MCF 10A (cell line): ENCODE measurements at regions not wholly inside any gene's neighbourhood (a gene's known extent, or its start where the extent isn't known, plus 50 kb on each side); places are given as distances from the start of the nearest gene placed in this dataset.

Source experiments
- BruUV-seq: library from RNA; stranded (reverse); fragments of 400-500 nt; replicated peaks from 2 replicates; lab custom pipeline; 2021; lab: Mats Ljungman, UMichigan
- CTCF ChIA-PET: fragments of 300-600 bp; sonication (Branson Sonifier 250); formaldehyde crosslinking; extraction: SDS; loops from one replicate; lab custom pipeline; 2021; ENCODE audit warnings: antibody characterized with exemption, inconsistent platforms; lab: Yijun Ruan, JAX
- POLR2A ChIA-PET: fragments of 300-600, 350-650 bp; sonication (Branson Sonifier 250); formaldehyde crosslinking; extraction: SDS; loops from one replicate; lab custom pipeline; 2020; ENCODE audit warnings: antibody characterized with exemption, inconsistent platforms; lab: Yijun Ruan, JAX
- DNase-seq: peaks from one replicate; pipeline ENCODE4 v3.0.0-alpha.2; 2018; ENCODE audit not compliant: unreplicated experiment
- H3K27ac Mint-ChIP-seq: one replicate; pipeline ENCODE4 v1.8.0; 2022; ENCODE audit warnings: mild to moderate bottlenecking, low read depth, mixed read lengths; ENCODE audit not compliant: unreplicated experiment
- H3K27me3 Mint-ChIP-seq: one replicate; pipeline ENCODE4 v1.8.0; 2022; ENCODE audit warnings: mixed read lengths; ENCODE audit not compliant: insufficient read depth, unreplicated experiment
- H3K36me3 Mint-ChIP-seq: one replicate; pipeline ENCODE4 v1.8.0; 2022; ENCODE audit warnings: mild to moderate bottlenecking, moderate library complexity, mixed read lengths; ENCODE audit not compliant: insufficient read depth, unreplicated experiment
- H3K4me1 Mint-ChIP-seq: one replicate; pipeline ENCODE4 v1.8.0; 2022; ENCODE audit warnings: mixed read lengths; ENCODE audit not compliant: insufficient read depth, unreplicated experiment
- H3K4me3 Mint-ChIP-seq: one replicate; pipeline ENCODE4 v1.8.0; 2022; ENCODE audit warnings: mild to moderate bottlenecking, moderate library complexity, mixed read lengths; ENCODE audit not compliant: unreplicated experiment
- H3K9me3 Mint-ChIP-seq: one replicate; pipeline ENCODE4 v1.8.0; 2022; ENCODE audit warnings: mixed read lengths; ENCODE audit not compliant: unreplicated experiment
- CTCF ChIP-seq: fragments of 200-600 bp; IDR thresholded peaks from one replicate; pipeline ENCODE4 v1.8.0; 2022; ENCODE audit warnings: antibody characterized with exemption, mild to moderate bottlenecking; ENCODE audit not compliant: unreplicated experiment
- intact Hi-C: fragments of 100-400 bp; cut with micrococcal nuclease; formaldehyde crosslinking; loops from 2 replicates; pipeline ENCODE4 v1.14.1; 2022

- ChIA-PET POLR2A (interaction anchor here (0.8 to 2.0 kb wide), 4 partner anchors 9 to 19 kb away, joined by 3 to 5 read pairs (median 3); no protein-coding TSS in a partner anchor), CTCF (no interaction called here)
- Mint-ChIP-seq H3K27me3 (no peaks in the 10 kb centered on the region), H3K4me3 (no peak overlapping the region), H3K36me3 (no peaks in the 10 kb centered on the region), H3K4me1 (no peaks in the 10 kb centered on the region), H3K27ac (no peak overlapping the region), H3K9me3 (no peaks in the 10 kb centered on the region)
- BruUV-seq = no TSS peak
- no peak for TF ChIP-seq CTCF
- intact Hi-C loops = no loop called here
- no peak for DNase-seq
Measured at GRCh38 chr3:31086148-31086547, 191.7 kb upstream of the GADL1 start.

GRCh38 chr3:31086698-31087097 is 192.2 kb upstream of the GADL1 start:
- POLR2A ChIA-PET = interaction anchor here (0.8 to 2.0 kb wide), 4 partner anchors 9 to 20 kb away, joined by 3 to 5 read pairs (median 3); no protein-coding TSS in a partner anchor
- CTCF ChIA-PET = no interaction called here
- no peaks in the 10 kb centered on the region for H3K9me3 Mint-ChIP-seq
- DNase-seq = no peak
- H3K4me3 Mint-ChIP-seq = no peak overlapping the region
- intact Hi-C loops = no loop called here
- BruUV-seq = no TSS peak
- H3K27me3 Mint-ChIP-seq = no peaks in the 10 kb centered on the region
- TF ChIP-seq CTCF = no peak
- no peak overlapping the region for H3K27ac Mint-ChIP-seq
- H3K36me3 Mint-ChIP-seq = no peaks in the 10 kb centered on the region
- H3K4me1 Mint-ChIP-seq = no peaks in the 10 kb centered on the region

GRCh38 chr3:31091748-31092147 is 197.3 kb upstream of the GADL1 start:
- Mint-ChIP-seq H3K27ac (no peak overlapping the region), H3K36me3 (no peaks in the 10 kb centered on the region), H3K27me3 (no peaks in the 10 kb centered on the region), H3K4me1 (no peaks in the 10 kb centered on the region), H3K4me3 (no peak overlapping the region), H3K9me3 (no peaks in the 10 kb centered on the region)
- DNase-seq = no peak
- intact Hi-C loops = no loop called here
- ChIA-PET CTCF (interaction anchor here (1.0 kb wide), 1 partner anchor 9 kb away, joined by 3 read pairs; no protein-coding TSS in a partner anchor), POLR2A (no interaction called here)
- no TSS peak for BruUV-seq
- TF ChIP-seq CTCF = no peak

GRCh38 chr3:31092748-31093589 is 198.5 kb upstream of the GADL1 start:
- TF ChIP-seq CTCF = no peak
- Mint-ChIP-seq H3K27me3 (no peaks in the 10 kb centered on the region), H3K4me3 (no peak overlapping the region), H3K9me3 (no peaks in the 10 kb centered on the region), H3K27ac (no peak overlapping the region), H3K36me3 (no peaks in the 10 kb centered on the region), H3K4me1 (no peaks in the 10 kb centered on the region)
- ChIA-PET POLR2A (interaction anchor here (0.6 kb wide), 1 partner anchor 50 kb away, joined by 3 read pairs; no protein-coding TSS in a partner anchor), CTCF (interaction anchor here (0.8 to 1.1 kb wide), 2 partner anchors 9 to 10 kb away, joined by 3 to 5 read pairs; no protein-coding TSS in a partner anchor)
- BruUV-seq = no TSS peak
- no peak for DNase-seq
- intact Hi-C loops = no loop called here
